ENCODE measurements at regions not wholly inside any gene's neighbourhood (a gene's known extent, or its start where the extent isn't known, plus 50 kb on each side); places are given as distances from the start of the nearest gene placed in this dataset.
A peak's percentile ranks its signal among the peaks of the same experiment; 100 is the strongest.
"Not testable (repeated sequence)": the region's sequence is repeated elsewhere in the genome, so short reads cannot be mapped to it uniquely, and the experiment has no call there.

GRCh38 chr2:104904889-104905288, 51.0 kb downstream of the POU3F3 start:
- DNase-seq: no peak

- DNase-seq: no peak
Measured at GRCh38 chr2:104909317-104909716, 55.4 kb downstream of the POU3F3 start.

- DNase-seq: no peak
Measured at GRCh38 chr2:104914509-104914908, 60.6 kb downstream of the POU3F3 start.

GRCh38 chr2:104915107-104915793, 61.3 kb downstream of the POU3F3 start:
- no peak for DNase-seq

- DNase-seq: no peak
Measured at GRCh38 chr2:104919127-104919526, 65.2 kb downstream of the POU3F3 start.

GRCh38 chr2:104923665-104924064, 69.8 kb downstream of the POU3F3 start:
- no peak for DNase-seq

GRCh38 chr2:104929663-104930062, 75.7 kb downstream of the POU3F3 start:
- DNase-seq: no peak

- DNase-seq: no peak
Measured at GRCh38 chr2:104930732-104931131, 76.8 kb downstream of the POU3F3 start.

GRCh38 chr2:104932243-104932642, 78.3 kb downstream of the POU3F3 start:
- no peak for DNase-seq

- DNase-seq: no peak
Measured at GRCh38 chr2:104933151-104933917, 79.4 kb downstream of the POU3F3 start.

GRCh38 chr2:104936527-104936926, 82.6 kb downstream of the POU3F3 start:
- DNase-seq: no peak

GRCh38 chr2:104938231-104938941, 84.5 kb downstream of the POU3F3 start:
- DNase-seq: peak; percentile 16

- DNase-seq: no peak
Measured at GRCh38 chr2:104939570-104940217, 85.8 kb downstream of the POU3F3 start.

- no peak for DNase-seq
Measured at GRCh38 chr2:104944495-104944894, 90.6 kb downstream of the POU3F3 start.

GRCh38 chr2:104945121-104945520, 91.2 kb downstream of the POU3F3 start:
- no peak for DNase-seq

GRCh38 chr2:104945866-104946265, 92.0 kb downstream of the POU3F3 start:
- no peak for DNase-seq

GRCh38 chr2:104947456-104947855, 90.4 kb upstream of the MRPS9 start:
- DNase-seq: not testable (repeated sequence)

GRCh38 chr2:104952976-104953375, 84.9 kb upstream of the MRPS9 start:
- no peak for DNase-seq

GRCh38 chr2:104965900-104966299, 72.0 kb upstream of the MRPS9 start:
- DNase-seq: no peak

- no peak for DNase-seq
Measured at GRCh38 chr2:104969564-104969963, 68.3 kb upstream of the MRPS9 start.

GRCh38 chr2:104975371-104975770, 62.5 kb upstream of the MRPS9 start:
- no peak for DNase-seq

- no peak for DNase-seq
Measured at GRCh38 chr2:104975851-104976250, 62.0 kb upstream of the MRPS9 start.

GRCh38 chr2:104976603-104977120, 61.2 kb upstream of the MRPS9 start:
- DNase-seq: no peak
